ENCODE measurements at regions not wholly inside any gene's neighbourhood (a gene's known extent, or its start where the extent isn't known, plus 50 kb on each side); places are given as distances from the start of the nearest gene placed in this dataset.

DNA sequence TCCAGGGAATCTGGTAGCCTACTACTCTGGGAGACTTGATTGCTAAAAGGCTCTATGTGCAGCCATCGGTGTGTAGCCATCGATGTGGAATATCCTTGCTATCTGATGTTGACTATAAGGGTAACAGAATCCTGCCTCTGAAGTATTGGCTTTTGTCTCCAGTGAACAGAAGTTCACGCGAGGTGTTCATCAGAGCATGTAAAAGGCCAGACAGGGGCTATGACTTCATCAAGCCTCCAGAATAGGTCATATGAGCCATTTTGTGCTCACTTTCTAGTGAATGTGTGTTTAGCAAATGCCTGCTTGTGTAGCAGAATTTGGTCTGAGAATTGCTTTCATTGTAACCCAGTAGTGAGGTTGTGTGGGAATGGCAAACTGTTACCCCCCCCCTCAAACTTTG, 66.8 kb upstream of the RAD23B start:
- 94% methylated on average over 4 of the region's 4 CpGs for WGBS
- Histone ChIP-seq H3K36me3 (ENCODE audit: control insufficient read depth in 2 of 2, insufficient read depth in 2 of 2, low read length in 1 of 2) (no peaks in the 10 kb centered on the region), H3K27me3 (ENCODE audit: control insufficient read depth in 2 of 2, insufficient read depth in 1 of 2, low read length in 1 of 2) (no peaks in the 10 kb centered on the region), H3K27ac (ENCODE audit: low read depth in 1 of 2, low read length in 1 of 2) (no peak overlapping the region), H3K4me1 (ENCODE audit: control insufficient read depth in 2 of 2, insufficient read depth in 2 of 2, low read length in 2 of 2) (no peaks in the 10 kb centered on the region), H3K4me3 (ENCODE audit: low read length in 2 of 2) (no peak overlapping the region), H3K9me3 (ENCODE audit: control insufficient read depth in 2 of 2, insufficient read depth in 1 of 2, low read length in 1 of 2) (no peaks in the 10 kb centered on the region)
- no peak for DNase-seq (ENCODE audit: low read depth in 6 of 9, low spot score in 9 of 9)

DNA sequence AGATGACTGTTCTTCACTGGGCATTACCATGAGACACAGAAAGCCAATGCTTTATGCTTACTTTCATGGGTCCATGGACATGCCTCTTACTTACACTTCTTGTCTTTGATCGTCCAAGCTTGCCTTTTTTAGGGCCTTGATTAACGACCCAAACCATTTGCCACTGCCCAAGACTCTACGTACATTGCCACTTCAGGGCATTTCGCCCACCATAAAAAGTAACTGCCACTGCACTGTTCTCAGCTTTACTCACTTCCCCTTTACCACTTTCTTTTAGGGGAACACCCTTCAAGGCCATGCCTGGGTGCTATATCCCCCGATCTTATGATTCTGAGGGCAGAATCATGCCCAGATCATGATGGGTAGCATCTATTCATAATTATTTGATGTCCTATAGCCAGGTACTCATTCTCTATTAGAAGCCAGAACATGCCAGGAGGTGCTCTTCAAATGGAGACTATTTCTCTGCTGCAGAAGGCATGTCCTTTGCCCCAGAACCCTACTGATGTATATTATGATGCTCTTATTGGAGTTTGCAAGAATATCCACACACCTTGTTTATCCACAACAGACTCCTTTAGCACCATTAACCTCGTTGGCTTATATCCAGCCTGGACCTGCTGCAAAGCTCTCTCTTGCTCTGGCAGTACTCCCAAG, 64.1 kb upstream of the RAD23B start:
- 90% methylated on average over 6 of the region's 6 CpGs for WGBS
- DNase-seq (ENCODE audit: low read depth in 6 of 9, low spot score in 9 of 9), result no peak
- H3K4me1 ChIP-seq (ENCODE audit: control insufficient read depth in 2 of 2, insufficient read depth in 2 of 2, low read length in 2 of 2), result no peaks in the 10 kb centered on the region
- H3K4me3 ChIP-seq (ENCODE audit: low read length in 2 of 2), result no peak overlapping the region
- no peaks in the 10 kb centered on the region for H3K36me3 ChIP-seq (ENCODE audit: control insufficient read depth in 2 of 2, insufficient read depth in 2 of 2, low read length in 1 of 2)
- no peaks in the 10 kb centered on the region for H3K27me3 ChIP-seq (ENCODE audit: control insufficient read depth in 2 of 2, insufficient read depth in 1 of 2, low read length in 1 of 2)
- H3K27ac ChIP-seq (ENCODE audit: low read depth in 1 of 2, low read length in 1 of 2), result no peak overlapping the region
- H3K9me3 ChIP-seq (ENCODE audit: control insufficient read depth in 2 of 2, insufficient read depth in 1 of 2, low read length in 1 of 2), result no peaks in the 10 kb centered on the region

DNA sequence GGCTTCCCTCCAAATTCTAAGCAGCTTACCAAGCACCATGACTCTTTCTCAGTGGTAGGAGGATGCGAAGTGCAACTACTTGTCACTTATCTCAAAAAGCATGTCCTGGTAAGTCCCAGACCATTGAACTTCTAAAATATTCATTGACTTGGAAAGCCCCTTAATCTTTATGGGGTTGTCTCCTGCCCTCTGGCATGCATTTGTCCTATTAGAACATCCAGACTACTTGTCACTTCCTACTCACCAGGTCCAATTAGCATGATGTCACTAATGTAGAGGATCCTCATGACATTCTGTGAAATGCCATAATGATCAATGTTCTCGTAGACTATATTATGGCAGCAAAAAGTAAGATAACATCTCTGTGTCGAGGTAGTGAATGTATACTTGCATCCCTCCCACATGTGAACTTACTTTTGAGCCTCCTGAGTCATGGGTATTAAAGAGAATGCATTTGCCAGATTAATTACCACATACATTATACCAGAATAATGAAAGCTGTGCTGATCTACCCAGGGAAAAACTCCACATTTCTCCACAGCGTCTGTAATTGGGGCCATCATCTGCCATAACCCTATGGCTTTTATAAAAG, 63.5 kb upstream of the RAD23B start:
- H3K9me3 ChIP-seq (ENCODE audit: control insufficient read depth in 2 of 2, insufficient read depth in 1 of 2, low read length in 1 of 2), result no peaks in the 10 kb centered on the region
- H3K27ac ChIP-seq (ENCODE audit: low read depth in 1 of 2, low read length in 1 of 2), result no peak overlapping the region
- H3K27me3 ChIP-seq (ENCODE audit: control insufficient read depth in 2 of 2, insufficient read depth in 1 of 2, low read length in 1 of 2), result no peaks in the 10 kb centered on the region
- H3K36me3 ChIP-seq (ENCODE audit: control insufficient read depth in 2 of 2, insufficient read depth in 2 of 2, low read length in 1 of 2), result no peaks in the 10 kb centered on the region
- no peaks in the 10 kb centered on the region for H3K4me1 ChIP-seq (ENCODE audit: control insufficient read depth in 2 of 2, insufficient read depth in 2 of 2, low read length in 2 of 2)
- H3K4me3 ChIP-seq (ENCODE audit: low read length in 2 of 2), result no peak overlapping the region
- 93% methylated on average over 4 of the region's 4 CpGs for WGBS
- no peak for DNase-seq (ENCODE audit: low read depth in 6 of 9, low spot score in 9 of 9)

DNA sequence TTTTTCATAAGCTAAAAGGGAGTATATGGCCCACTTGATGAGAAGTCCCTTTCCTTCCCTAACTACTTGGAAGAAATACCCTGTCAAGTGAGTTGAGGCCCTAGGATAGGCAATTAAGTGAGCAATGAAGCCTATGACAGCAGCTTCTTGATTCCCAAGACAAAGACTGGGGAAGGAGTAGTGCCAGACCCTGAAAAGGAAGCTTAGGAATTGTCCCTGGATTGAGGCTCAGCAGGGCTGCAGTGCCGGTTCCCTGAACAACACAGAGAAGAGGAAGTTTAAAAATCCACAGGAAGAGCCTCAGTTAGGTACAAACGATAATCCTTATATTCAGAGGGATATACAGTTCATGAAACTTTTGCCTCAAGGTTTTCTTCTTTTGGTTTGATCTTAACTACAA, 61.8 kb upstream of the RAD23B start:
- H3K27me3 ChIP-seq (ENCODE audit: control insufficient read depth in 2 of 2, insufficient read depth in 1 of 2, low read length in 1 of 2), result no peaks in the 10 kb centered on the region
- no peaks in the 10 kb centered on the region for H3K36me3 ChIP-seq (ENCODE audit: control insufficient read depth in 2 of 2, insufficient read depth in 2 of 2, low read length in 1 of 2)
- H3K27ac ChIP-seq (ENCODE audit: low read depth in 1 of 2, low read length in 1 of 2), result peak overlapping the region in 1 of 2 donors; percentile 3
- no peak for DNase-seq (ENCODE audit: low read depth in 6 of 9, low spot score in 9 of 9)
- H3K4me3 ChIP-seq (ENCODE audit: low read length in 2 of 2), result no peak overlapping the region
- no peaks in the 10 kb centered on the region for H3K4me1 ChIP-seq (ENCODE audit: control insufficient read depth in 2 of 2, insufficient read depth in 2 of 2, low read length in 2 of 2)
- 30% methylated on average over 2 of the region's 2 CpGs for WGBS
- H3K9me3 ChIP-seq (ENCODE audit: control insufficient read depth in 2 of 2, insufficient read depth in 1 of 2, low read length in 1 of 2), result no peaks in the 10 kb centered on the region

DNA sequence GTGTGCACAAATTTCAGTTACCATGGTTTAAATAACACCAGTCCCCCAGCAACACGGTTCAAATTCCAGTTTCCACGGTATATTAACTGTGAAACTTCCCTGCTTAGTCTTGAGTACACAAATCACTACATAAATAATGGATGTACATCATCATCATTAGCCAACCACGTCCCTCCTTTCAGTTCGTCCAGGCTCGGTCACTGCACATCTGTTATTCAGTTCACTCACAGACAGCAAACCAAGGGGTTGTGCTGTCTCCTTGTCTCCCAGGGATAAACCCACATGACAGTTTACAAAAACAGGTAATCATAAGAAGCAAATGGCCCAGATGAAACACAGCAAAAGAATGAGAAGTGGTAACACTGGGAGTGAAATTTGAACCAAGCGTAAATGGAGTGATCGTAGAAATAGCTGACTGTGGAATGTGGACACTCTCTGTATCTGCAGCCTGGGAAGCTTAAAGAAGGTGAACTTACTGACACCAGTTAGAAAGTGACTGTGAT, 61.0 kb upstream of the RAD23B start:
- peak overlapping the region in 1 of 2 donors; percentile 47 for H3K27ac ChIP-seq (ENCODE audit: low read depth in 1 of 2, low read length in 1 of 2)
- no peaks in the 10 kb centered on the region for H3K9me3 ChIP-seq (ENCODE audit: control insufficient read depth in 2 of 2, insufficient read depth in 1 of 2, low read length in 1 of 2)
- H3K4me3 ChIP-seq (ENCODE audit: low read length in 2 of 2), result no peak overlapping the region
- DNase-seq (ENCODE audit: low read depth in 6 of 9, low spot score in 9 of 9), result no peak
- H3K4me1 ChIP-seq (ENCODE audit: control insufficient read depth in 2 of 2, insufficient read depth in 2 of 2, low read length in 2 of 2), result no peaks in the 10 kb centered on the region
- no peaks in the 10 kb centered on the region for H3K27me3 ChIP-seq (ENCODE audit: control insufficient read depth in 2 of 2, insufficient read depth in 1 of 2, low read length in 1 of 2)
- H3K36me3 ChIP-seq (ENCODE audit: control insufficient read depth in 2 of 2, insufficient read depth in 2 of 2, low read length in 1 of 2), result no peaks in the 10 kb centered on the region
- WGBS, result 91% methylated on average over 7 of the region's 7 CpGs

DNA sequence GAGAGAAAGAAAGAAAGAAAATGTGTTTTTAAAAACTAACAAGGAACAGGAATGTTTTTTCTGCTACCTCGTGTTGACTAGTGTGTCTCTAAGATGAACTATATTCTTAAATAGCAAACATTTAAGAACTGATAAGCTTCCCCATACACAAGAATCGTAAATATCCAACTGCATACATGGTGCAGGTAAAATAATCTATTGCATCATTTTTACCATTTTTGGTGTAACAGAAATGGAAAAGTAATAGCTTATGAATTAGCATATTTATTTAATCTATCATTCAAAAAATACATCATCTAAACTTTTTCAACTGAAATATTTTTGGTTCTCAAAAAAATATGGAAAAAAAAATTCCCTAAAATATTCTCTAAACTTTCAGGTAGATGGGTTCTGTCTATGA, 59.7 kb upstream of the RAD23B start:
- Histone ChIP-seq H3K4me1 (ENCODE audit: control insufficient read depth in 2 of 2, insufficient read depth in 2 of 2, low read length in 2 of 2) (no peaks in the 10 kb centered on the region), H3K36me3 (ENCODE audit: control insufficient read depth in 2 of 2, insufficient read depth in 2 of 2, low read length in 1 of 2) (no peaks in the 10 kb centered on the region), H3K27me3 (ENCODE audit: control insufficient read depth in 2 of 2, insufficient read depth in 1 of 2, low read length in 1 of 2) (no peaks in the 10 kb centered on the region), H3K27ac (ENCODE audit: low read depth in 1 of 2, low read length in 1 of 2) (no peak overlapping the region), H3K4me3 (ENCODE audit: low read length in 2 of 2) (no peak overlapping the region), H3K9me3 (ENCODE audit: control insufficient read depth in 2 of 2, insufficient read depth in 1 of 2, low read length in 1 of 2) (no peaks in the 10 kb centered on the region)
- WGBS, result 93% methylated on average over 2 of the region's 2 CpGs
- no peak for DNase-seq (ENCODE audit: low read depth in 6 of 9, low spot score in 9 of 9)

DNA sequence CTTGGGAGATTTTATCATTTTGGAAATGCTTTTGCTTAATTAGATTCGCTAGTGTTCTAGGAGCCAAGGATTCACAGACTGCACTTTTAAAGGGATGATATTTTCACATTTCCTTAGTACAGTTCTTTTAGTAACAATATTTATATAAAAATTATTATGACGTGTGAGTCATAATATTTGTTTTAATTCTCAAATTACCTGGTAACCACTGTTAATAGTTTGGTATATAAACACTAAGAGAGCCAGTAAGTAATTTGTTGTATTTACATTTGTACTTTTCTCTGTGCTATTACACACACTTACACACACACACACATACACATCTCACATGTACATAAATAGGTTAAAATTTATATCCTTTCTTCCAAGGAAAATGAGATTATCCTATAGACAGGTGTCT, 58.8 kb upstream of the RAD23B start:
- Histone ChIP-seq H3K4me1 (ENCODE audit: control insufficient read depth in 2 of 2, insufficient read depth in 2 of 2, low read length in 2 of 2) (no peaks in the 10 kb centered on the region), H3K9me3 (ENCODE audit: control insufficient read depth in 2 of 2, insufficient read depth in 1 of 2, low read length in 1 of 2) (no peaks in the 10 kb centered on the region), H3K4me3 (ENCODE audit: low read length in 2 of 2) (no peak overlapping the region), H3K36me3 (ENCODE audit: control insufficient read depth in 2 of 2, insufficient read depth in 2 of 2, low read length in 1 of 2) (no peaks in the 10 kb centered on the region), H3K27ac (ENCODE audit: low read depth in 1 of 2, low read length in 1 of 2) (no peak overlapping the region), H3K27me3 (ENCODE audit: control insufficient read depth in 2 of 2, insufficient read depth in 1 of 2, low read length in 1 of 2) (peaks cover 0 to 2% of the 10 kb centered on the region in 2 donors)
- no peak for DNase-seq (ENCODE audit: low read depth in 6 of 9, low spot score in 9 of 9)
- 95% methylated on average over 2 of the region's 2 CpGs for WGBS

DNA sequence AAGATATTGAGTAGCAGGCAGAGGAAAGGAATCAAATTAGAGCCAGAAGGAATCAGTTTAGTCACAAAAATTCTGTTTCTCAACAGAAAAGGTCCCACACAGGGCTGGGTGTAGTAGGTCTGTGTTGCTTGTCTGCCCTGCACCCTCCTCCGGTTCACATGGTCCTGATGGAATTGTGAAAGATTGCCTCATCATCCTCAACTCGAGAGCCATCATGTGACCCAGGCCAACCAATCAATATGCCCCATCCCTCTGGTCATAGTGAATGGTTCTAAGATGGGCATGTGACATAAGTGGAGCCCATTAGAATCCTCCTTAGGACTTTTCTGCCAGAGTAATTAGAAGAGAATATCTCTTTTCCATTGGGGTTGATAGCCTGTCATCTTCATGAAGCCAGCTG, 56.7 kb upstream of the RAD23B start:
- 93% methylated on average over 2 of the region's 2 CpGs for WGBS
- DNase-seq (ENCODE audit: low read depth in 6 of 9, low spot score in 9 of 9), result no peak
- Histone ChIP-seq H3K27ac (ENCODE audit: low read depth in 1 of 2, low read length in 1 of 2) (no peak overlapping the region), H3K36me3 (ENCODE audit: control insufficient read depth in 2 of 2, insufficient read depth in 2 of 2, low read length in 1 of 2) (no peaks in the 10 kb centered on the region), H3K4me3 (ENCODE audit: low read length in 2 of 2) (no peak overlapping the region), H3K4me1 (ENCODE audit: control insufficient read depth in 2 of 2, insufficient read depth in 2 of 2, low read length in 2 of 2) (no peaks in the 10 kb centered on the region), H3K27me3 (ENCODE audit: control insufficient read depth in 2 of 2, insufficient read depth in 1 of 2, low read length in 1 of 2) (peaks cover 0 to 4% of the 10 kb centered on the region in 2 donors), H3K9me3 (ENCODE audit: control insufficient read depth in 2 of 2, insufficient read depth in 1 of 2, low read length in 1 of 2) (no peaks in the 10 kb centered on the region)

DNA sequence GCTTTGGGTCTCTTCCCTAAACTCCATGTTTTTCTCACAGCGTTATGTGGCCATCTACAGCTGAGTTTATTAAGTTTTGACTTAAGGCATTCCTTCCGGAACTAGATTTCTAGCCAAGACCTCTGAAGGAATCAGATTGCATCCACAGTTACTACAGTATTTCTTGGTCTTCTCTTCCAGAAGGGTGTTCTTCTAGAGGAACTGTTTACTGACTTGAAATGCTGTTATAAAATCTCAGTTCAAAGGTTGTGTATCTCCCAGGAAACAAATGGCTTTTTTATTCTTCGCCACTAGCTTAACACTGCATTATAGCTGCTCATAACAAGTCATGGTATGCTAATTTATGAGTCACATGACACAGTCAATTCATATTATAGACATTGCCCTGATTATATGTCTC, 55.3 kb upstream of the RAD23B start:
- Histone ChIP-seq H3K36me3 (ENCODE audit: control insufficient read depth in 2 of 2, insufficient read depth in 2 of 2, low read length in 1 of 2) (no peaks in the 10 kb centered on the region), H3K27ac (ENCODE audit: low read depth in 1 of 2, low read length in 1 of 2) (no peak overlapping the region), H3K27me3 (ENCODE audit: control insufficient read depth in 2 of 2, insufficient read depth in 1 of 2, low read length in 1 of 2) (peaks cover 0 to 4% of the 10 kb centered on the region in 2 donors), H3K4me3 (ENCODE audit: low read length in 2 of 2) (no peak overlapping the region), H3K9me3 (ENCODE audit: control insufficient read depth in 2 of 2, insufficient read depth in 1 of 2, low read length in 1 of 2) (no peaks in the 10 kb centered on the region), H3K4me1 (ENCODE audit: control insufficient read depth in 2 of 2, insufficient read depth in 2 of 2, low read length in 2 of 2) (no peaks in the 10 kb centered on the region)
- DNase-seq (ENCODE audit: low read depth in 6 of 9, low spot score in 9 of 9), result no peak
- 93% methylated on average over 3 of the region's 3 CpGs for WGBS
